HG02588 (cell line): ENCODE measurements at regions not wholly inside any gene's neighbourhood (a gene's known extent, or its start where the extent isn't known, plus 50 kb on each side); places are given as distances from the start of the nearest gene placed in this dataset.

ENCODE experiments used
- ATAC-seq: cut with Tn5 transposase; IDR thresholded peaks from one replicate; pipeline ENCODE4 v1.9.1; 2021; ENCODE audit warnings: mild to moderate bottlenecking, moderate library complexity; ENCODE audit not compliant: unreplicated experiment

DNA sequence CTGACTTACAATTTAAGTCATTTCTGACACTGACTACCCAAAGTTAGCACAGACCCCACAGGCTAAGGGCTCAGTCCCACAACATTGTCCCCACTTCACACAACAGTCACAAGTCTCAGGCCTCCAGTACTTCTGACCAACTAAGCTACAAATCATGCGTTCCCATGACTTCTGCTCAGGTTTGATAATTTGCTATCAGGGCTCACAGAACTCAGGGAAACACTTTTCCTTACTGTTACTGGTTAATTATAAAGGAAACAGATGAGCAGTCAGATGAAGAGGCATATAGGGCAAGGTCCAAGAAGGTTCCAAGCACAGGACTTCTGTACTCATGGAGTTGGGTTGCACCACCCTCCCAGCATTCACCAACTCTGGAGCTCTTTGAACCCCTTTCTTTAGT, 151.2 kb upstream of the TNR start:
- ATAC-seq = no peak

DNA sequence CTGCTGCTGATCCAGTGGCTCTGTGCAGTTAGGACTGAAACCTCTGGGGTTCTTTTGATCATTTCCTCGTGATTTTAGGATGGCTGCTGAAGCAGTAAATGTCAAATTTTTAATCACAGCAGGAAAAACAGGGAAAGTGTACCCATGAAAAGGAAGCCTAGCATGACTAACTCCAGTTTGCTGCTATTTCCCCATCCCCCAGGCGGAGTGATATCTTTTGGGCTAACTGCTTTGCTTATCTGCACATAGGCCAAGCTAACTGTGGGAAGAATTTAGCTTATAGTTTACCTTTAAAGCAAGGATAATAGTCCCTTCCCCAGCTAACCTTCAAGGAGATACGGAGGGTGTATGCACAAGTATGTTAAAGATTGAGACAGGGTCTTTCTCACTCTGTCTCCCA, 149.8 kb upstream of the TNR start:
- no peak for ATAC-seq

DNA sequence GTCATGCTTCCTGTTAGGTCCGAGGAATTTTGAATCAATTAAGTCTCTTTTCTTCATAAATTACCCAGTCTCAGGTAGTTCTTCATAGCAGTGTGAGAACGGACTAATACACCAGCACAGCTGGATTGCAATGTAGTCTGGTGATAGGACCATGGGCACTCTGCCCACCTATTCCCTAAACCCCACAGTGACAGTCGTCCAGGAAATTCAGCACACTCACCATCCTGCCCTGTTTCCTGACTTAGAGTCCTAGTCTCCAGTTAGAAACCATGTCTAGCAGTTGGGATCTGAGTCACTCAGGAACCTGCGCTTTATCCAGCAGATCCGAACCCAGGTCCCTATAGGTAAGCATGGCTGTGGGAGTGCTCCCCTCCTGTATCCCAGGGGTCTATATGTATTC, 149.3 kb upstream of the TNR start:
- ATAC-seq = no peak

DNA sequence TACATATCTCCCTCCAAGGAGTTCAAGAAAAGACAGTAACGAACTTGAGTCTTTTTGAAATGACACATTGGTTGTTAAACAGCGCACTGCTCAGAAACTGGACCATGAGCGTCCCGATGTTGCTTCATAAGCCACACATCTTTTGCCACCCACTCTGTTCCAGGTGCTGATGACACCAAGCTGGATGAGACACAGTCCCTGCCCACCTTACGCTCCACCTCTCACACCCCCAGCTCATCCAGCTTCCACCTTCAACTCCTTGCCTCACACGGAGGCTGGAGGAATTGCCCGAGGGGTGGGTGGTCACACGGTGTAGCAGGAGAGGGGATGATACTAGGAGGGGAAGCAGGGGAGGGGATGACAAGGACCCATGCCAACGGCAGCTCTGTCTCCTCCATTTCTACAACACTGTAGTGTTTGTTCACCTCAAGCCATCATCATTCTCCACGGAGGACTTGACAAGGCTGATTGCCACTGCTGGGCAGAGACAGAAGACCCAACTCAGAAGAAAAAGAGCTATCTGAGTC, 148.5 kb upstream of the TNR start:
- ATAC-seq = no peak

DNA sequence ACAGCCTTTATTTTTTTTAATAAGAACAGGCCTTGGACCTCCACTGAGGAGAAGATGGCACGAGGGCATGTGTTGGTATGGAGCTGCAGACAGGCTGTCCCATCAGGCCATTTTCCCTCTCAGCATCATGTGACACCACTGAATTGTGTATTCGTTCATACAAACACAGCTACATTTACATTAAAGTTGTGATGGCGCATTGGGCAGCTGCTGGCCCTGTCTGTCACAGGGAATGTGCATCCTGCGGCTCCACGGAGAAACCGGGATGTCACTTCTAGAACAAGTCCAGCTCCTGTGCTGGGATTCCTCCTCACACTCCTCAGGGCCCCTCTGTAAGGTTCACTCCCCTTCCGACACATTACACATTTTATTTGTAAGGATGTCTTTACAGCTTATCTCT, 147.6 kb upstream of the TNR start:
- ATAC-seq = no peak

DNA sequence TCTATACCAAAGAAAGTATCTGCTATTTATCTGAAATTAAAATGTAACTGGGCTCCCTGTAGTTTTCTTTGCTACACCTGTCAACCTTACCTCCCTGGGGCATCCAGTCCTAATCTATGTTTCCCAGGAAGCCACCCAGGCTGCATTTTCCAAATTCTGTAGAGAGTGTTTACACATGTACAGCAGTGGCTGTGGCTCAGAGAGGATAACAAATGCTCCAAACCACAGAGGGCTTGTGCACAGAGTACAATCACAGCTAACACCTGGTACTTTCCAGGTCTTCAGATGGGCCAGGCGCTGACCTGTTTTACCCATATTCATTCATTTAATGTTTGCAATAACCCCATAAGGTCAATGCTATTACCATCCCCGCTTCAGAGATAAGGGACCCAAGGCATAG, 146.5 kb upstream of the TNR start:
- ATAC-seq = no peak

DNA sequence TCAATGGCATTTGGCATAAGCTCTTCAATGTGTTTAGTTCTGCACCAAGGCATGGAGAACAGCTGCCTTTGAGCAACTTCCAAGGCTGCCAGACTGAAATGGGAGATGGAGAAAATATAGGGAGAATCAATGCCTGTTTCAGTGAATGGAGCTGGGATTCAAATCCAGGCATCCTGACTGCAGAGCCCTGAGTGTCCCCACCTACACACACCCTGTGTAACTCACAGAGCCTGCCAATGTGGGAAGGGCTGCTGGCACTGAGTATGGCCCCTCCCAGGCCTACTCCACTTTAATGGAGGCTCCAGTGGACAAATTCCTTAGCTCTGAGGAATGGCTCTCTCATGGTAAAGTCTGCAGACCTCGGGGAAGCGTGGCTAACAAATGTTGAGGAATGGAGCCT, 145.6 kb upstream of the TNR start:
- no peak for ATAC-seq

DNA sequence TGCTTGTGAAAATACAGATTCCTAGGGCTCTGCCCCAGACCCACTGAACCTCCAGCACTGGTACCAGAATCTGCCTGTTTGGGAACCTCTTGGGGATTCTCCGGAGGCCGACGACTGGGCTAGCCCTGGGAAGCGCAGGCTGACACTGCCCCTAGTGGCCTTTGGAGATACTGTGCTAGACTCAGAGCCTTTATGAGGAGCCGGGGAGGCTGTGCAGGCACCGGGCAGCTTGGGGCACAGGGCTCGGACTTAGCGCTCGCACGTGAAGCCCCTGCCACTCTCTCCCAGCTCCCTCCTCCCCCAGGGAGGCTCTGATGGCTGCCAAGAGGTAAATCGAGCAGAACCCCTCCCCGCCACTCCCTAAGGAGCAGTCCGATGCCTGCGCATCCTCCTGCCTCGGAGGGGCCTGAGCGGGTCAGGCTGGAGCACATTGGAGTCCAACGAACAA, 144.6 kb upstream of the TNR start:
- ATAC-seq = peak; percentile 86

DNA sequence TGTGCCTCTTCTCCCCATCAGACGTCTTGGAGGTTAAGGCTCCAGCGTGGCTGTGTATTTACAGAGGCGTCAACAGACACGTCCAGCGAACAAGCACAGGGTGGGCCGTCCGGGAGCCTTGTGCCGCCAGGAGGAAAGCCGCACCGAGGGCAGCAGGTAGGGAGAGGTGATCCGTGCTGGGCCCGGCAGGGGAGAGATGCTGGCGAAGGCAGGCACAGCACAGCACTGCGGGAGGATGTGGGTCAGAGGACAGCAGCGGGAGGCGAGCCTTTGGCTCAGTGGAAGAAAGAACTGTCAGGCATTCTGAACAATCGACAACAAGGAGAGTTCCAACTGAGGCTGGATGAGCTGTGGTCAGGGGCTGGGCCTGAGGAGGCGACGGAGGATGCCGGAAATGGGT, 144.1 kb upstream of the TNR start:
- ATAC-seq = peak; percentile 13

DNA sequence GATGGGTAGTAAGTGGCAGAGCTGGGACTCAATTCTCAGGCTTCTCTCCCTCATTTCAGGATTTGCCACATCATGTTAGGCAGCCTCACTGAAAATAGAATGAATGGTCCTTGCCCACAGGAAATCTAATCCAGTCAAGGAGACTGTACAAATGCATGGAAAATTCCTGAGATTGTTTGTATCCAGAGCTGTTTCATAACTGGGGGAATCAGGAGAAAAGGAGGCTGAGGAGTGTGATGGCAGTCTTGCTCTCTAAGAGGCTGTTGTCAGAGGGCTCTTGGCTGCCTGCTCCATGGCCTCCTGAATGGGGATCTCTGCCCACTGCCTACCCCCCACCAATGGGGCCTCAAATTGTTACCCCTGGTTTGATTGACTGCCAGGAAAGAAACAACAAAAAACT, 141.9 kb upstream of the TNR start:
- no peak for ATAC-seq

DNA sequence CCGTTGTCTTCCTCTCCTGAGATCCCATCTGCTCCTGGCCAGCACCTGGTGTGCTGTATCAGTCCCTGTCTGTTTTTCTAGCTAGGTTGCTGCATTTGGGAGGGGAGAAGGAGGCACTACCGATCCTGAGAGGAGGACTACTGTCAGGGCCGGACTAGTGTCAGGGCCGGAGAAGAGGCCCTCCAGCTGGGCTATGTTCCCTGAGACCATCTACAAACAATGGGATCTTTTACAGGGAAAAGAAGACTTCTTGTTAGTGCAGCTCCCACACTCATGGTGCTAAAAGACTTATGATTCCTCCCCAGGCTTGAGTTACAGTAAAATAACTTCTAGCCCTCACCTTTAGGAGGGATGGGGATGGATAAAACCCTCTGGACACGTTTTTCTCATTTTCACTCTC, 141.0 kb upstream of the TNR start:
- ATAC-seq = no peak

DNA sequence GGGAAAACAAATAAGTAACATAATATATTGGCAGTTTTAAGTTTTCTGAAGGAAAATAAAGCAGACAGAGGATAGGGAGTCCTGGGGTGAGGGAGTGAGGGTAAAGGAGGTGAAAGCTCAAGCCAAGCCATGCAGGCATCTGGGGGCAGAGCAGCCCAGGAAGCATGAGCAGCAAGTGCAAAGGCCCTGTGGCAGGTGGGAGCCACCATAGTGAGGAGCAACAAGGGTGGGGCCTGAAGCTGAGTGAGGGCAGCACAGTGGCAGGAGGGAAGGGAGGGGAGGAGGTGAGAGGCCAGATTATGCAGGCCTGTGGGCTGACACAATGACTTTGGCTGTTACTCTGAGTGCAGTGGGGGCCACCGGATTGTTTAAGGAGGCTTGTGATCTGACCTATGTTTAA, 138.8 kb upstream of the TNR start:
- no peak for ATAC-seq

DNA sequence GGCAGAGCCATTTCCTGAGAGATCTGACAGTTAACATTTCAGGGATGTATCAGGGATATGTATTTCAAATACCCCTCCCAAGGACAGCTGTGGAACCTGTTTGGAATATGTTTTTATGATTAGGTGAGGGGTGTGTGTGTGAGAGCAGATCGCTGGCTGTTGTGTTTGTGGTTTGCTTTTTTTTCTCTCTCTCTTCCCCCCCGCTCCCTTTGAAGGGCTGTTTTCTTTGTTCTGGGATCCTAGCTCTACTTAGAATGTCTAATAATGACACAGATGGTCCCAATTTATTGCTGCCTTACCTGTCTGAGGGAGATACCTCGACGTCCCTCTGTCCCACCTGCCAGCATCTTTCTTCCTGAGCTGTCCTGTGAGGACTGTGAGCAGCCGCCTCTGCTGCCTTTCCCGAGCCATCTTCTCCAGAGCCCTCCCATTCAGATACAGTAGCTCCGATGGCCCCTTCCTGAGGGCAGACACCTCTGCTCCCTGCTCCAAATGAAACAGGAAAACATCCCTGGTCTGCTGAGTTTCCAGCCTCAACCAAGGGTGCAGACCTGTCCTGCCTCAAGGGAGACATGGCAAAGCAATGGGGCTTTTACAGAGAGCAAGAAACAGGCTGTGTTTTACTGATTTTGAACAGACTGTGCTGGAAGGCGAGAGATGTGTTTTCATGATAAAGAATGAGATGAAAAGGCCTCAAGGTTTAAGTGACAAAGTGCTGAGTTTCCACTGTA, 138.0 kb upstream of the TNR start:
- no peak for ATAC-seq

DNA sequence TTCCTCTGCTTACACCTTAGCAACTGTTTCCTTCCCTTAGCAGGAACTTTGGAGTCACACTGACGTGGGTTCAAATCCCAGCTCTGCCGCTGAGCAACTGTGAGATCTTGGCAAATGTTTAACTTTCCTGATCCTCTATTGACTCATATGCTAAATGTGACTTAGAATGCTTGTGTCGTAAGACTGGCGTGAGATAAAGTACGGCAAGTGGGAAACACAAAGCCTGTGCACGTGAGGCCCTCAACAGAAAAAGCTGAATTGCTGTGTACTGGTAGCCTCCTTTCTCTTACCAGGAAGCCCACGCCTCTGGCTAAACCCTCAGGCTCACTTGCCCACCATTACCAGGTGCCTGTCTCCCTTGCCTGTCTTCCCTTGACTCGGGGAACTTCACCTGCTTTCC, 135.4 kb upstream of the TNR start:
- ATAC-seq = no peak

DNA sequence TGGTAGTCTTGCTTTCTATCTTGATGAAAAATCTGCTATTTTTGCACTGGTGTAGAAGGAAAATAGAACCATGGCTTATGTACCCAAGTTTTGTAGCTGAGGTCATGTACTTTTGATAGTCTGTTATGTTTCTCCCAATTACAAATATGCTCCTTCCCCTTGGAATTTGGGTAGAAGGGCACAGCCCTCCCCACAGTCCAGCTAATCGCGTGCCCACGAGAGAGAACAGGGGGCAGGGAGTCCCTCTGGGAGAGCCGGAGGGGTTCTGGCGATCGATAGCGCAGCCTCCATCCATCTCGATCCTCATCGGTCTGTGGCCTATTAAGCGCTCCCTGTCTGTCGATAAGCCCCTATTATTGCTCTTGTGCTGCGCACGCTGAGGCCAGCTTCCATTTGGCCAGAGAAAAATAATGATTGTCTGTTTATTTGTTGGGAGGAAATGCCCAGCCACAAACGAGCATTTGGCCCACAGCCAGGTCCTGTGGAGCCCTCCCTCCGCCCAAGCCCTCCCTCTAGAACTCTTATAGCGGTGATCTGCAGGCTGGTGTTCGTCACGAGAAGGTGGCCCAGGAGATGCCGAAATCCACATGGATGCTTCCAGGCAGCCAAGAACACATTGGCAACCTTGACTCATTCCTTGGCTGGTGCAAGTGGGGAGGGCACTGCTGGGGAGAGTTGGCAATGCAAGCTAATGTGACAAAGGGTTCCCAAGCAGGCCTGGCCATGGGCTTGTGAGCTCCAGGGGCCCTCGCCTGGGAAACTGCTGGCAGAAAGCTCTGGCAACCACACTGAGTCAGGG, 134.7 kb upstream of the TNR start:
- no peak for ATAC-seq

DNA sequence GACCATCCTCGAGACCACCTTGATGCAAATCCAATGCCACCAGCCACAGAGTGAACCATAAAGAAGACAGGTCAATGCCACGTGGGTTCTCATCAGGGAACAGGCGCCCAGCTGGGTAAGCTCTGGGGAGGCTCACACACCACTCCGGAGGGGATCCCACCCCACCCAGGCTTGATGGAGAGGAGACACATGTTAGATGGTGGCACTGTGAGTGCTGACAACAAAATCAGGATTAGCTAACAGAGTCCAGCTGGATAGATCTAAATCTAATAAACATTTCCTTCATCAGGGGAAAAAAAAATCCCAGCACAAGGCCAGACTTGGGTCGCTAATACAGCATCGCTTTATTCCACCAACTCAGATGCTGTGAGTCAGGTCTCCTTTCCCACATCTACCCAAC, 132.2 kb upstream of the TNR start:
- ATAC-seq = no peak

DNA sequence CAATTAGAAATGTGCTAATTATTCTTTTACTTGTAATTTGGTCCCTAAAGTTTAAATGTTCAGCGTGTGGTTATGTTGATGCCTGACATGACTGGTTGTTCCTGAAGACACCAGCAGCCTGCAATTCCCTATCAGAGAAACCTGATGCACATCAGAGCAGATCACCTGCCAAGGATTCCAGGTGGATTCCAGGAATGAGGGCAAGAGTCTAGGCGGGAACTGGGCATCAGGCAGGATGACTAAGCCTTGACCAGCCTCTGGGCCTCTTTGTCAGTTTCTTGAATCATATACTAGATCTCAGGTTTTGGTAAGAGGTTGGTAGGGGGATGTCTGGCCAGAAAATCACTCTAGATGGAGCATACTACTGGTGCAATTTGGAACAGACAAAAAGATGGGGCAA, 130.7 kb upstream of the TNR start:
- no peak for ATAC-seq

DNA sequence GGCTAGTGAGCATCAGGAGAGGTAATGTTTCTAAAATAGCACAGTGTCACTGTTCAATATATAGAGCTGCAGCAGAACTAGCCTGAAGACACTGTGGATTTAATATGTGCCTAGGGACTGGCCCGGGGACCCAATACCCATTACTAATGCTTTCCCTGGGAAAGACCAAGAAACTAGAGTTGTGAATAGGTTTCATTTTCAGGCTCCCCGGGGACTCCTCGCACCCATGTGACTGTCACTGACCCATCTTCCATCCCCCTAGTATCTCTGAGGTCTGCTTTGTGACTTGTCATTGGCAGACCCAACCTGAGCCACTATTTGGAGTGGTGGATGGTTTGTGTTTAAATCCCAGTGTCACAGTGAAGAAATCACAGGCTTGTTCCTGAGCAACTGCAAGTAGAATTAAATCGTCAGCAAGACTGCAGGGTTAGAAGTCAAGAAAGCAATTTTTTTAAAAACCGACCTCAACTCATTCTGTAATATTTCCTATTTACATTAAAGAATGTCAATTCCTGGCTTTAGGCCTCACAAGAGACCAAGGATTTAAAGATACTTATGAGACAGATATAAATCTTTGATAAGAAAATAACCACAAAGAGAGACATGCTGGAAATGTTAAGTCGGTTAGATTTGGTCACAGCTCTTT, 130.0 kb upstream of the TNR start:
- peak; percentile 85 for ATAC-seq

DNA sequence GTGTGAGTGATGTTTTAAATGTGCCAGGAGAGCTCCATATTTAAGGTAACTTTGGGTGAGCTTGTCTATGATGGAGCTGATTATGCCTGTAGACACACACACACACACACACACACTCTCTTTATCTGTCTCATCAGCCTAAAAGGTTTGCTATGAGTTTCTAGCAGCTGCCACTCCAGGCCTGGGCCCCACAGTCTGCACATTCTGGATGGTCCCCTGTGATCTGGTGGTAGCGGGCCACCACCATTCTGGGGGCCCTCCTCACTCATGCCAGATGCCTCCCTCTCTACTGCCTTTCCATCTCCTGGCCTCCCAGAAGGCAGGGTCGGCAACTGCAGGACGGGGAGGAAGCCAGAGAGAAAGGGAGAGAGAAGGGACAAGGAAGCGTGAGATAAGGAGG, 129.2 kb upstream of the TNR start:
- ATAC-seq = no peak

DNA sequence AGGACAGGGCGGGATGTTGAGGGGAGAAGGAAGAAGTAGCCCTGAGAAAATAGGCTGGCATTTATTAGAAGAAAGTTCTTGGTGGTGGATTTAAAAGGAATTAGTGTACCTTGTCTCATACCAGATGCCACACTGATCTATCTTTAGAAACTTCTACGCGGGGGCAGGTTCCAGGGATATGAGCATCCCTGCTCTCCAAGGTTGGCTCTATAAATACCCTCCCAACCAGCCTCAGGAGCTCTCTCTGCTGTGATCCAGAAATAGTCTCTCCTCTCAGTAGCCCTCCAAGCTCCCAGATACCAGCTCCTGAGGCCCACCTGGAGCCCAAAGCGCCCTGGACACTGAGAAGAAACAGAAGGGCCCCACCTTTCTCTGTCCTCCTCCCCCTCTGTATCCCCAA, 128.3 kb upstream of the TNR start:
- no peak for ATAC-seq

DNA sequence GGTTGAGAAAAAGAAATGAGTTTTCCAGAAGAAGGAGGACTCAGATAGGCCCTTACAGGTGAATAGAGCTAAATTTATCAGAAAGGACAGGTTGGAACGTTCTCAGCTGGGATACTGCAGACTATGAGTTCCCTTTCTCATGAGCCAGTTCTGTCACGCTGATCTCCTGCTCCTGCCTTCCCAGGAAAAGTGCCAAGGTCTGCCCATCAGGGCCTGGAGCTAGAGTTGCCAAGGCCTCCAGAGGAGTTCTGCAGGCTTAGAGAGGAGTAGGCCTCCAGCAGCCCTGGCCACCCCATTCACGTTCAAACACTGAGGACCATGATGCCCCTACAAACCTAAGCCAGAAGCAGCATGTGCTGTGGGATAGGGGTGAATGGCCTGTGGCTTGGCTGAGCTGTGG, 126.8 kb upstream of the TNR start:
- no peak for ATAC-seq

DNA sequence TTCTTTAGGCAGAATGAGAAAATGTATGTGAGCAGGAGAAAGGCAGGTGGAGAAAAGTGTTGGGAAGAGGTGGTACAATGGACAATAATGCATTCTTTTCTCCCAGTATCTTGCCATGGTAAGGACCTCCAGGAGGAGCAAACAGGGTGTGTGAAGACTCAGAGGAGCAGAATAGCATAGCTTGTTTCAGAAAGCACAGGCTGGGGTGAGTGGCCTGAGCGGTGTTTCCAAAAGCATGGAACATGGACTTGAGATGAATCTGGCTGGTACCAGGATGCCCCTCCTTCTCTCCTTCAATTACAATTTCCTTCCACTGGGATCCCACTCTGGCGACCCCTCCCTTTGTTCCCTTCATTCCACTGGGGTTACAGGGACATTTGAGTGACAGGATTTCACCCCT, 123.4 kb upstream of the TNR start:
- no peak for ATAC-seq
